Gastroesophageal sphincter (tissue), 3 donors: ENCODE measurements at regions not wholly inside any gene's neighbourhood (a gene's known extent, or its start where the extent isn't known, plus 50 kb on each side); places are given as distances from the start of the nearest gene placed in this dataset.

Experiments
- CTCF ChIP-seq, 4 experiments: fragments of 200-600 bp in 2 of 4; fragments of 450-650 bp in 2 of 4; sonication (generic) in 1 of 4; IDR thresholded peaks; one replicate each; pipeline ENCODE4 v1.5.1; 2017 to 2019; ENCODE audit warnings: antibody characterized with exemption in 4 of 4, mild to moderate bottlenecking in 2 of 4, moderate library complexity in 2 of 4
- EP300 ChIP-seq: sonication (generic); formaldehyde crosslinking; IDR thresholded peaks from one replicate; pipeline ENCODE4 v1.6.1; 2017; ENCODE audit warnings: antibody characterized with exemption, mild to moderate bottlenecking
- POLR2A ChIP-seq, 2 donors: fragments of 450-650 bp; IDR thresholded peaks; one replicate each; pipeline ENCODE4 v1.6.1; 2017; ENCODE audit warnings: antibody characterized with exemption in 2 of 2, mild to moderate bottlenecking in 2 of 2, moderate library complexity in 1 of 2
- POLR2AphosphoS5 ChIP-seq: sonication (generic); formaldehyde crosslinking; IDR thresholded peaks from one replicate; pipeline ENCODE4 v1.6.1; 2017; ENCODE audit warnings: antibody characterized with exemption

- no peak for TF ChIP-seq CTCF (IDR thresholded peaks at IDR 0.05)
- TF ChIP-seq EP300: no peak
- TF ChIP-seq POLR2A (IDR thresholded peaks at IDR 0.05): no peak
- TF ChIP-seq POLR2AphosphoS5: no peak
Observed at GRCh38 chr5:97575322-97575721, 392.3 kb upstream of the RIOK2 start.
